ENCODE measurements at regions not wholly inside any gene's neighbourhood (a gene's known extent, or its start where the extent isn't known, plus 50 kb on each side); places are given as distances from the start of the nearest gene placed in this dataset.
"Not testable (repeated sequence)": the region's sequence is repeated elsewhere in the genome, so short reads cannot be mapped to it uniquely, and the experiment has no call there.

DNA sequence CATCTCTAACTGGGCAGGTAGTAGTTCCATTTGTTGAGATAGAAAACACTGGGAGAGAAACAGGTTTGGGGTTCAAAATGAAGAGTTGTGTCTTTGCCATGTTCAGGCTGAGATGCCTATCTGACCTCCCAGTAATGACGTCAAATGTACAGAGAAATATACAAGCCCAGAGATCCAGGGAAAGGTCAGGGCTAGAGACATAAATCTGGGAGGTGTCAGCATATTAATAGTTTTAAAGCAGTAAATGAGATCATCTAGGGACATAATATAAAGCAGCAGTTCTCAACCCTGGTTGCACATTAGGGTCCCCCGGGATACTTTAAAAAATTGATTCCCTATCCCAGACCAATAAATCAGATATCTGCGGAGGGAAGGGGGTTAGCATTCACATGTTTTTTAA is 501.5 kb downstream of the UQCRFS1 start:
- ATAC-seq (ENCODE audit: low read depth), result no peak
- Mint-ChIP-seq H3K36me3 (no peaks in the 10 kb centered on the region), H3K27me3 (no peaks in the 10 kb centered on the region), H3K9me3 (peaks cover 1% of the 10 kb centered on the region), H3K27ac (no peak overlapping the region), H3K4me1 (no peaks in the 10 kb centered on the region), H3K4me3 (no peak overlapping the region)
- no peak for DNase-seq (ENCODE audit: low spot score in 2 of 2)

- no peak for ATAC-seq (ENCODE audit: low read depth)
- DNase-seq (ENCODE audit: low spot score in 2 of 2), result peak in 1 of 2 donors; percentile 4
- H3K27ac Mint-ChIP-seq, result no peak overlapping the region
- peaks cover 3% of the 10 kb centered on the region for H3K9me3 Mint-ChIP-seq
- H3K27me3 Mint-ChIP-seq, result no peaks in the 10 kb centered on the region
- no peak overlapping the region for H3K4me3 Mint-ChIP-seq
- no peaks in the 10 kb centered on the region for H3K36me3 Mint-ChIP-seq
- no peaks in the 10 kb centered on the region for H3K4me1 Mint-ChIP-seq
Observed at GRCh38 chr19:28710278-28710677, 502.7 kb downstream of the UQCRFS1 start.

DNA sequence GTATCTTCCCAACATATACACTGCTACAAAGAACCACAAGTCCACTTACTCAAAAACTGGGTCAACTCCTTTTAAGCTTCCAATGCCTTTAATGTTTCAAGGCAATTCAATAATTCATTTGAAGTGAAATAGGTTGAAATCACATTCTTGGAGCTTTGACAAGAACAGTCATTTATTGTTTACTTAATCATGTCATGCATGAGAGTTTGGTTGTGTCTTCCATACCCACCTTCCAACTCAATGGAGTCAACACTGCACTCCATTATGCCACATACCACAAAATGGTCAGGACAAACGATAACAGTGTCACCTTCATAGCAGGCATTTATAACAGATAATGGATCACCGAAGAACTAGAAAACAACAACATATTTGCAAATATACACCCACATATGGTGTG is 506.3 kb downstream of the UQCRFS1 start:
- H3K4me3 Mint-ChIP-seq, result no peak overlapping the region
- H3K4me1 Mint-ChIP-seq, result no peaks in the 10 kb centered on the region
- no peak for DNase-seq (ENCODE audit: low spot score in 2 of 2)
- peaks cover 3% of the 10 kb centered on the region for H3K9me3 Mint-ChIP-seq
- H3K36me3 Mint-ChIP-seq, result no peaks in the 10 kb centered on the region
- no peak for ATAC-seq (ENCODE audit: low read depth)
- H3K27me3 Mint-ChIP-seq, result no peaks in the 10 kb centered on the region
- H3K27ac Mint-ChIP-seq, result no peak overlapping the region

DNA sequence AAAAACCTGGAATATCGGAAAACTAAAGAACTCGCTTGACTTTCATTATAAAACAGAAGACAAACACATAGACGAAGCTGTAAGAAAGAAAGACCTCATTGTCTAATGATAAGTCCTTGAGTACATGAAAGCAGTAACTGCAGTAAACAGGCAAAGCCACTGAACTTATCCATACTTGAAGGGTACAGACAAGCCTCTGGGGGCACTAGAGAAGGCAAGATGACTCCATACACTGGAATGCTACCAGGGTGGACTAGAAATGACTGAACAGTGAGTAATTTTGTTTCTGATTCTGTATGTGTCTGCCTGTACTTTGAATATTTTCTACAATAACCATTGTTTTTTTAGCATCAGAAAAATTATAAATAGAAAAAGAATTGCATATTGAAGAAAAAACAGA is 507.9 kb downstream of the UQCRFS1 start:
- Mint-ChIP-seq H3K9me3 (peaks cover 5% of the 10 kb centered on the region), H3K27me3 (no peaks in the 10 kb centered on the region), H3K4me3 (no peak overlapping the region), H3K4me1 (no peaks in the 10 kb centered on the region), H3K27ac (no peak overlapping the region), H3K36me3 (no peaks in the 10 kb centered on the region)
- DNase-seq (ENCODE audit: low spot score in 2 of 2) (no peak), ATAC-seq (ENCODE audit: low read depth) (no peak)

- H3K9me3 Mint-ChIP-seq, result peaks cover 6% of the 10 kb centered on the region
- DNase-seq (ENCODE audit: low spot score in 2 of 2) (no peak), ATAC-seq (ENCODE audit: low read depth) (no peak)
- H3K27ac Mint-ChIP-seq, result no peak overlapping the region
- no peaks in the 10 kb centered on the region for H3K27me3 Mint-ChIP-seq
- H3K36me3 Mint-ChIP-seq, result no peaks in the 10 kb centered on the region
- H3K4me3 Mint-ChIP-seq, result no peak overlapping the region
- no peaks in the 10 kb centered on the region for H3K4me1 Mint-ChIP-seq
Observed at GRCh38 chr19:28703400-28703956, 509.5 kb downstream of the UQCRFS1 start.

DNA sequence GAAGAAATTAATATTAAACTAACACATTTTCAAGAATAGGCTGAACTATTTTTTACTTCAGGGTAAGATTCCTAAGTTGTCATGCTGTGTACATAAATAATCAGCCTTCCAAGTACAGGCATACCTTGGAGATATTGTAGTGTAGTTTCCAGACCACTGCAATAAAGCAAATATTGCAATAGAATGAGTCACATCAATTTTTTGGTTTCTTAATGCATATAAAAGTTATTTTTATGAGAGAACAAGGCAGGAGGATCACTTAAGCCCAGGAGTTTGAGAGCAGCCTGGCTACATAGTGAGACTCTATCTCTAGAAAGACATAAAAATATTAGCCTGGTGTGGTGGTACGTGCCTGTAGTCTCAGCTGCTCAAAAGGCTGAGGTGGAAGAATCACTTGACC is 511.5 kb downstream of the UQCRFS1 start:
- H3K36me3 Mint-ChIP-seq, result no peaks in the 10 kb centered on the region
- no peaks in the 10 kb centered on the region for H3K27me3 Mint-ChIP-seq
- no peak for ATAC-seq (ENCODE audit: low read depth)
- H3K9me3 Mint-ChIP-seq, result peaks cover 8% of the 10 kb centered on the region
- H3K4me1 Mint-ChIP-seq, result no peaks in the 10 kb centered on the region
- no peak overlapping the region for H3K27ac Mint-ChIP-seq
- DNase-seq (ENCODE audit: low spot score in 2 of 2), result no peak
- no peak overlapping the region for H3K4me3 Mint-ChIP-seq

- Mint-ChIP-seq H3K27ac (no peak overlapping the region), H3K9me3 (peaks cover 12% of the 10 kb centered on the region), H3K36me3 (no peaks in the 10 kb centered on the region), H3K4me3 (no peak overlapping the region), H3K27me3 (no peaks in the 10 kb centered on the region), H3K4me1 (no peaks in the 10 kb centered on the region)
- ATAC-seq (ENCODE audit: low read depth), result no peak
- DNase-seq (ENCODE audit: low spot score in 2 of 2), result no peak
Observed at GRCh38 chr19:28700176-28700575, 512.8 kb downstream of the UQCRFS1 start.

DNA sequence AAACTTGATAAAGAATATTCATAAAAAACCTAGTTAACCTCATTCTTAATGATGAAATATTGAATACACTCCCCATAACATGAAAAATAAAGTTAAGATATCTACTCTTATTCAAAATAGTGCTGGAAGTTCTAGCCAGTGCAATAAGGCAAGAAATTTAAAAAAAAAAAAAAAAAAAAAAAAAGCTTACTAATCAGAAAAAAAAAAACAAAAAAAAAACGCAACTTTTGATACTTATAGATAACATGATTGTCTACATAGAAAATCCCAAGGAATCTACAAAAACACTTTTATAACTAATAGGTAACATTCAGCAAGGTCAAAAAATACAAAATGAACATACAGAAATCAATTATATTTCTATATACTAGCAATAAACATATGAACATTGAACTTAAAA is 515.6 kb downstream of the UQCRFS1 start:
- no peaks in the 10 kb centered on the region for H3K36me3 Mint-ChIP-seq
- DNase-seq (ENCODE audit: low spot score in 2 of 2), result no peak
- no peak overlapping the region for H3K4me3 Mint-ChIP-seq
- no peaks in the 10 kb centered on the region for H3K27me3 Mint-ChIP-seq
- no peak overlapping the region for H3K27ac Mint-ChIP-seq
- no peaks in the 10 kb centered on the region for H3K4me1 Mint-ChIP-seq
- no peak for ATAC-seq (ENCODE audit: low read depth)
- peaks cover 14% of the 10 kb centered on the region for H3K9me3 Mint-ChIP-seq

- H3K27ac Mint-ChIP-seq, result no peak overlapping the region
- peaks cover 15% of the 10 kb centered on the region for H3K9me3 Mint-ChIP-seq
- H3K4me3 Mint-ChIP-seq, result no peak overlapping the region
- H3K4me1 Mint-ChIP-seq, result no peaks in the 10 kb centered on the region
- DNase-seq (ENCODE audit: low spot score in 2 of 2), result no peak
- H3K36me3 Mint-ChIP-seq, result no peaks in the 10 kb centered on the region
- H3K27me3 Mint-ChIP-seq, result no peaks in the 10 kb centered on the region
- ATAC-seq (ENCODE audit: low read depth), result no peak
Observed at GRCh38 chr19:28694812-28695211, 518.1 kb downstream of the UQCRFS1 start.

DNA sequence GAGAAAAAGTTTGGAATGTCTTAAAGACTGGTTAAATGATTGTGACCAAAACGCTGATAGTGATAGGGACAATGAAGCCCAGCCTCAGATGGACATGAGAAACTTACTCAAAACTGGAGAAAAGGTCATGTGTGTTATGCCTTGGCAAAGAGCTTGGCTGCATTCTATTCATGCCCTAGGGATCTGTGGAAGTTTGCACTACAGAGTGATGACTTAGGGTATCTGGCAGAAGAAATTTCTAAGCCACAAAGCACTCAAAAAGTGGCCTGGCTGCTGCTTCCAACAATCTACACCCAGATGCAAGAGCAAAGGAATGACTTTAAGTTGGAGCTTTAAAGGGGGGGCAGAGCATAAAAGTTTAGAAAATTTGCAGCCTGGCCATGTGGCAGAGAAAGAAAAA is 521.3 kb downstream of the UQCRFS1 start:
- DNase-seq (ENCODE audit: low spot score in 2 of 2), result no peak
- H3K27ac Mint-ChIP-seq, result no peak overlapping the region
- no peaks in the 10 kb centered on the region for H3K27me3 Mint-ChIP-seq
- H3K4me3 Mint-ChIP-seq, result no peak overlapping the region
- H3K4me1 Mint-ChIP-seq, result no peaks in the 10 kb centered on the region
- no peaks in the 10 kb centered on the region for H3K36me3 Mint-ChIP-seq
- H3K9me3 Mint-ChIP-seq, result peaks cover 14% of the 10 kb centered on the region
- no peak for ATAC-seq (ENCODE audit: low read depth)

DNA sequence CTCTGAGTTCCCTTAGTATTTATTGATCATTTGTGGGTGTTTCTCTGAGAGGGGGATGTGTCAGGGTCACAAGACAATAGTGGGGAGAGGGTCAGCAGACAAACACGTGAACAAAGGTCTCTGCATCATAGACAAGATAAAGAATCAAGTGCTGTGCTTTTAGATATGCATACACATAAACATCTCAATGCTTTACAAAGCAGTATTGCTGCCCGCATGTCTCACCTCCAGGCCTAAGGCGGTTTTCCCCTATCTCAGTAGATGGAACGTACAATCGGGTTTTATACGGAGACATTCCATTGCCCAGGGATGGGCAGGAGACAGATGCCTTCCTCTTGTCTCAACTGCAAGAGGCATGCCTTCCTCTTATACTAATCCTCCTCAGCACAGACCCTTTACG is 523.5 kb downstream of the UQCRFS1 start:
- not testable (repeated sequence) for H3K4me3 Mint-ChIP-seq

DNA sequence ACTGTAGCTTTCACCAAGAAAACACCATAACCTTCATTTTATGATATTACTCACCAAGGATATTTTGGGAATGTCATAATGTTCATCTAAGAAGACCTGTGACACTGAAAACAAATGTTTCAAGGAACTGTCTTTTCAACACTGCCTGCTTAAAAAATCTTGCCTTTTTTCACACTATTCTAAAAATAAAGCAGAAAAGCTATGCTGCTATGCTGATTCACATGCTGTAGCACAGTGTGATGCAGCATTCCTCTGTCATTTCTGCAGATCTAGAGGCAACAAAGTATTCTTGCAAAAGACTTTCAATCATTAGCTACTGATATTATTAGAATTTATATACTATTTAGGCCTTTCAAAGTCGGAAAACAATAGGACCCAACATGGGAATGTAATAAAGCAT is 525.7 kb downstream of the UQCRFS1 start:
- DNase-seq (ENCODE audit: low spot score in 2 of 2) (no peak), ATAC-seq (ENCODE audit: low read depth) (no peak)
- H3K4me1 Mint-ChIP-seq, result no peaks in the 10 kb centered on the region
- H3K4me3 Mint-ChIP-seq, result no peak overlapping the region
- H3K27ac Mint-ChIP-seq, result no peak overlapping the region
- H3K9me3 Mint-ChIP-seq, result peaks cover 9% of the 10 kb centered on the region
- H3K36me3 Mint-ChIP-seq, result no peaks in the 10 kb centered on the region
- H3K27me3 Mint-ChIP-seq, result no peaks in the 10 kb centered on the region

More for the DNA sequence above, 523.5 kb downstream of the UQCRFS1 start:
- not testable (repeated sequence) for H3K4me1 Mint-ChIP-seq; H3K36me3 Mint-ChIP-seq; H3K27me3 Mint-ChIP-seq; DNase-seq (ENCODE audit: low spot score in 2 of 2); H3K9me3 Mint-ChIP-seq; ATAC-seq (ENCODE audit: low read depth); H3K27ac Mint-ChIP-seq

DNA sequence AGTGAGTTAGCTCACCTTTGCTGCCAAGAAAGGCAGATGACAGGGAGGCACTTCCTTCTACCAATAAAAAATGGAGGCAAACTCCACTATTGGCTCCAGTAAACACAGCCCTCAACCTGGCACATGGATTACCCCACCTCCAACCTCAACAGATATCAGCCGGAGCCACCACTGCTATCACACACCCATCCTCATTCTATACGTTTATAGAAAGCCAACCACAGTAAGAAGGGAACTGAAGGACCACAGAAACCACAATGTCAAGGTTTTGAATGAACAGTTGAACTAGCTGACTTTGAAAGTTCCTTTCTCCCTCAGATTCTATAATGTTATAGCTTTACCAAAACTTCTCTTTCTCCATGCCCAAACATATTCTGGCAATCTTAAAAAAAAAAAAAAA is 526.2 kb downstream of the UQCRFS1 start:
- H3K9me3 Mint-ChIP-seq, result peaks cover 9% of the 10 kb centered on the region
- H3K36me3 Mint-ChIP-seq, result no peaks in the 10 kb centered on the region
- no peaks in the 10 kb centered on the region for H3K27me3 Mint-ChIP-seq
- no peak for ATAC-seq (ENCODE audit: low read depth)
- no peaks in the 10 kb centered on the region for H3K4me1 Mint-ChIP-seq
- DNase-seq (ENCODE audit: low spot score in 2 of 2), result no peak
- H3K27ac Mint-ChIP-seq, result no peak overlapping the region
- H3K4me3 Mint-ChIP-seq, result no peak overlapping the region

GRCh38 chr19:28685802-28686201 is 527.1 kb downstream of the UQCRFS1 start:
- Mint-ChIP-seq H3K4me1 (no peaks in the 10 kb centered on the region), H3K9me3 (peaks cover 6% of the 10 kb centered on the region), H3K4me3 (no peak overlapping the region), H3K27ac (no peak overlapping the region), H3K27me3 (no peaks in the 10 kb centered on the region), H3K36me3 (no peaks in the 10 kb centered on the region)
- DNase-seq (ENCODE audit: low spot score in 2 of 2) (no peak), ATAC-seq (ENCODE audit: low read depth) (no peak)

DNA sequence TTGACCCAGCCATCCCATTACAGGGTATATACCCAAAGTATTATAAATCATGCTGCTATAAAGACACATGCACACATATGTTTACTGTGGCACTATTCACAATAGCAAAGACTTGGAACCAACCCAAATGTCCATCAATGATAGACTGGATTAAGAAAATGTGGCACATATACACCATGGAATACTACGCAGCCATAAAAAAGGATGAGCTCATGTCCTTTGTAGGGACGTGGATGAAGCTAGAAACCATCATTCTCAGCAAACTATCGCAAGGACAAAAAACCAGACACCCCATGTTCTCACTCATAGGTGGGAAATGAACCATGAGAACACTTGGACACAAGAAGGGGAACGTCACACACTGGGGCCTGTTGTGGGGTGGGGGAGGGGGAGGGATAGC is 527.9 kb downstream of the UQCRFS1 start:
- not testable (repeated sequence) for H3K4me3 Mint-ChIP-seq; H3K27me3 Mint-ChIP-seq; ATAC-seq (ENCODE audit: low read depth); H3K36me3 Mint-ChIP-seq; DNase-seq (ENCODE audit: low spot score in 2 of 2); H3K9me3 Mint-ChIP-seq; H3K27ac Mint-ChIP-seq; H3K4me1 Mint-ChIP-seq

Data from memory B cell (primary cell).